Karpas-422 (cell line): ENCODE measurements at regions not wholly inside any gene's neighbourhood (a gene's known extent, or its start where the extent isn't known, plus 50 kb on each side); places are given as distances from the start of the nearest gene placed in this dataset.

Experiments
- DNase-seq: peaks from one replicate; pipeline ENCODE4 v3.0.0-alpha.2; 2015
- H2AFZ ChIP-seq: fragments of 200-600 bp; sonication (generic); 2 replicates; pipeline ENCODE4 v1.6.1; 2014; ENCODE audit warnings: antibody characterized with exemption, low read length, mixed read lengths
- H3K27ac ChIP-seq: fragments of 200-600 bp; sonication (generic); 2 replicates; pipeline ENCODE4 v1.5.1; 2014; ENCODE audit warnings: mild to moderate bottlenecking, low read length, moderate library complexity
- H3K27me3 ChIP-seq: fragments of 200-600 bp; sonication (generic); 2 replicates; pipeline ENCODE4 v1.6.1; 2014; ENCODE audit warnings: low read length, mixed read lengths
- H3K36me3 ChIP-seq: fragments of 200-600 bp; sonication (generic); 2 replicates; pipeline ENCODE4 v1.6.1; 2014; ENCODE audit warnings: low read length, mixed read lengths; ENCODE audit not compliant: insufficient read depth
- H3K4me1 ChIP-seq: fragments of 200-600 bp; sonication (generic); 2 replicates; pipeline ENCODE4 v1.6.1; 2014; ENCODE audit warnings: mild to moderate bottlenecking, low read length, mixed read lengths
- H3K4me2 ChIP-seq: fragments of 200-600 bp; sonication (generic); 2 replicates; pipeline ENCODE4 v1.6.1; 2014; ENCODE audit warnings: low read length, low read depth, mild to moderate bottlenecking; ENCODE audit not compliant: poor library complexity, severe bottlenecking
- H3K4me3 ChIP-seq: fragments of 200-600 bp; sonication (generic); 2 replicates; pipeline ENCODE4 v1.5.1; 2014; ENCODE audit warnings: mild to moderate bottlenecking, antibody characterized with exemption, low read length, mixed read lengths
- H3K79me2 ChIP-seq: fragments of 200-600 bp; sonication (generic); 2 replicates; pipeline ENCODE4 v1.6.1; 2014; ENCODE audit warnings: mild to moderate bottlenecking, low read length, mixed read lengths
- H3K9ac ChIP-seq: fragments of 200-600 bp; sonication (generic); 2 replicates; pipeline ENCODE4 v1.6.0; 2014; ENCODE audit warnings: low read length
- H3K9me2 ChIP-seq: fragments of 200-600 bp; sonication (generic), shearing (Covaris generic); replicated peaks from 2 replicates; pipeline ENCODE4 v1.6.0; 2014; ENCODE audit warnings: mild to moderate bottlenecking, low read length, moderate library complexity; ENCODE audit not compliant: insufficient read depth
- H3K9me3 ChIP-seq: fragments of 300-700, 200-600 bp; sonication (generic); 2 replicates; pipeline ENCODE4 v1.6.1; 2014; ENCODE audit warnings: low read length, mixed read lengths
- H4K20me1 ChIP-seq: fragments of 200-600 bp; sonication (generic); 2 replicates; pipeline ENCODE4 v1.6.1; 2014; ENCODE audit warnings: mild to moderate bottlenecking, antibody characterized with exemption, low read length, low read depth; ENCODE audit not compliant: insufficient read depth

- no peaks in the 10 kb centered on the region for H3K4me1 ChIP-seq
- peak; percentile 32 for DNase-seq
- H2AFZ ChIP-seq = no peak overlapping the region
- no peaks in the 10 kb centered on the region for H3K9me3 ChIP-seq
- no peaks in the 10 kb centered on the region for H3K9me2 ChIP-seq
- H3K9ac ChIP-seq = no peak overlapping the region
- no peak overlapping the region for H3K4me2 ChIP-seq
- no peaks in the 10 kb centered on the region for H3K79me2 ChIP-seq
- H3K36me3 ChIP-seq = no peaks in the 10 kb centered on the region
- H3K4me3 ChIP-seq = no peak overlapping the region
- no peaks in the 10 kb centered on the region for H3K27me3 ChIP-seq
- H4K20me1 ChIP-seq = no peaks in the 10 kb centered on the region
- H3K27ac ChIP-seq = no peak overlapping the region
Observed at GRCh38 chr2:177031438-177032180, 181.0 kb upstream of the HNRNPA3 start.

DNA sequence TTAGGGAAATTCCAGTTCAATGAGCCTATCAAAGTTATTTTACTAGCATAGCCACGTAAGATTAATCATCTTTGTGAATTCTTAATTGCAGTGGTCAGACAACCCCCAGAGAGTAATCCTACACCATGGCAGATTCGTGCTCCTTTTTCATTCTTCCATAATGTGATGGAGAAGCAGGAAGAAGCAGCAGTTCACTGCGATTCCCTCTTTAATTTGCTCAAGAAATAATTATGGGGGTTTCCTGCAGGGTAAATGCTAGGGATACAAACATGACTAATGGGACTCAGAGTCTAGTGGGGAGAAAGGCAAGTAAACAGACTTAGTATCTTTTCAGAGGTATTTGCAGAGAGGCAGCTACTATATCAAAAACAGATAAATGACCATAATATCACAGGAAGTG, 175.8 kb upstream of the HNRNPA3 start:
- H4K20me1 ChIP-seq = no peaks in the 10 kb centered on the region

DNA sequence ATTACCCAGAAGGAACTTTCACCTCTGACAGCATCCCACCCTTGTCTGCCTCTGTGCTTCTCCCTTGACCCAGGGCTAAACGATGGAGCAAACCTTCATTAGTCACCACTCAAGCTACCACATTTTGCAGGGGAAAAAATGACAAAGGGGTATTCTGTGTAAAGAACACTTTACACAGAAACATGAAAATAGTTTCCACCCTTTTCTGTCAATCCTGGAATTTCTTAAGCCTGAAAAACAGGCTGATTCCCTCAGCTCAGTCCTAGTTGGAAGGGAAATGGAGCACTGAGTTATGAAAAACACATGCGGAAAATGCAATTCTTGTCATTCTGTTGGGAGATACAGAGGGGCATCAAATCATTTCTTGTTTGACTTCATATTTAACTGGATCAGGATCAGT, 175.0 kb upstream of the HNRNPA3 start:
- Histone ChIP-seq H3K79me2 (no peaks in the 10 kb centered on the region), H3K27ac (no peak overlapping the region), H3K9me3 (no peaks in the 10 kb centered on the region), H3K36me3 (no peaks in the 10 kb centered on the region), H3K4me3 (no peak overlapping the region), H4K20me1 (no peaks in the 10 kb centered on the region), H3K9me2 (no peaks in the 10 kb centered on the region), H2AFZ (no peak overlapping the region), H3K9ac (no peak overlapping the region), H3K4me2 (no peak overlapping the region), H3K4me1 (no peaks in the 10 kb centered on the region), H3K27me3 (no peaks in the 10 kb centered on the region)
- DNase-seq = peak; percentile 29

More for the DNA sequence above, 175.8 kb upstream of the HNRNPA3 start:
- no peak overlapping the region for H3K9ac ChIP-seq
- H3K9me2 ChIP-seq = no peaks in the 10 kb centered on the region
- DNase-seq = peak; percentile 4
- no peaks in the 10 kb centered on the region for H3K79me2 ChIP-seq
- H2AFZ ChIP-seq = no peak overlapping the region
- no peak overlapping the region for H3K4me2 ChIP-seq
- no peaks in the 10 kb centered on the region for H3K27me3 ChIP-seq
- no peaks in the 10 kb centered on the region for H3K9me3 ChIP-seq
- H3K4me1 ChIP-seq = no peaks in the 10 kb centered on the region
- no peak overlapping the region for H3K4me3 ChIP-seq
- no peak overlapping the region for H3K27ac ChIP-seq
- H3K36me3 ChIP-seq = no peaks in the 10 kb centered on the region

- DNase-seq = peak; percentile 9
- H3K4me1 ChIP-seq = no peaks in the 10 kb centered on the region
Observed at GRCh38 chr2:177038787-177039484, 173.7 kb upstream of the HNRNPA3 start.

GRCh38 chr2:177042311-177042710, 170.3 kb upstream of the HNRNPA3 start:
- no peak for DNase-seq
- Histone ChIP-seq H3K4me2 (no peak overlapping the region), H2AFZ (no peak overlapping the region), H3K27ac (no peak overlapping the region), H3K79me2 (no peaks in the 10 kb centered on the region), H3K9ac (no peak overlapping the region), H3K4me1 (no peaks in the 10 kb centered on the region), H3K4me3 (no peak overlapping the region), H3K9me3 (no peaks in the 10 kb centered on the region), H3K27me3 (no peaks in the 10 kb centered on the region), H4K20me1 (no peaks in the 10 kb centered on the region), H3K36me3 (no peaks in the 10 kb centered on the region), H3K9me2 (no peaks in the 10 kb centered on the region)

More at GRCh38 chr2:177038787-177039484, 173.7 kb upstream of the HNRNPA3 start:
- Histone ChIP-seq H3K27me3 (no peaks in the 10 kb centered on the region), H4K20me1 (no peaks in the 10 kb centered on the region), H3K9me3 (no peaks in the 10 kb centered on the region), H3K4me3 (no peak overlapping the region), H2AFZ (no peak overlapping the region), H3K9me2 (no peaks in the 10 kb centered on the region), H3K36me3 (no peaks in the 10 kb centered on the region), H3K9ac (no peak overlapping the region), H3K27ac (no peak overlapping the region), H3K79me2 (no peaks in the 10 kb centered on the region), H3K4me2 (no peak overlapping the region)

- Histone ChIP-seq H3K36me3 (no peaks in the 10 kb centered on the region), H3K4me1 (no peaks in the 10 kb centered on the region), H3K79me2 (no peaks in the 10 kb centered on the region), H3K9me2 (no peaks in the 10 kb centered on the region), H2AFZ (no peak overlapping the region), H3K9ac (no peak overlapping the region), H3K9me3 (no peaks in the 10 kb centered on the region), H3K27me3 (no peaks in the 10 kb centered on the region), H3K4me3 (no peak overlapping the region), H3K27ac (no peak overlapping the region), H3K4me2 (no peak overlapping the region), H4K20me1 (no peaks in the 10 kb centered on the region)
- DNase-seq = no peak
Observed at GRCh38 chr2:177044671-177045070, 167.9 kb upstream of the HNRNPA3 start.

DNA sequence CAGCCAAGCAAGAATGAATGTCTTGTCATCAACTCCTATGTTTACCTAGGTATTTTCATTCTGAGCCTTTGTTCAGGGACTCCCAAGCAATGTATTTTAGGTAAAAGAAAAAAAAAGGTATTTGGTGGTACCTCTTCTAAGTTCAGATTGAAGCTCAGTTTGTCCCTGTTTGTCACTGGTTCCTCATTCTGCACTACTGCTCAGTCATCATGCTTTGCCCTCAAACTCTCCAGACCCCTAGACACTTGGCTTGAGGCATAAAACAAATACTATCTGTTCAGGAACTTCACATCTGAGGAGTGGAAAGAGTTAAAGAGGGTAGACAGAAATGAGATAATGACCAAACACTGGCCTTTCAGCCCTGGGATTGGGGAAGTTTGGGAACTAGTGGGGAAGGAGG, 163.6 kb upstream of the HNRNPA3 start:
- peak; percentile 37 for DNase-seq

DNA sequence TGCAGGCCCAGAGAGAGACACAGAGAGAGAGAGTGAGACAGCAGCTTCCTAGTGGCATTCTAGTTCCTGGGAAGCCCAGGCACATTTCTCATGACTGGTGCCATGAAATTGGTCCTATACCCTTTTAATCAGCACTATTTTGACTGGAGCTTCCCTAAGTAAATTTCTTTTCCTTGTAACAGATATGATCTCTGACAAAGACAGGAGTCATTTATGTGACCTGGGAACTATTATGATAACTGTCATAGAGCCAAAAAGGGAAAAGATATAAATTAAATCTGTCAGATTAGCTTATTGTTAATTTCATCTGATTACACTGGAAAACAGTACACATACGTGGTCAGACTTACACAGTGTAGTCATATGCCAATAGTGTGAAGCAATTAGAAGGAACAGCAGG, 161.3 kb upstream of the HNRNPA3 start:
- Histone ChIP-seq H4K20me1 (no peaks in the 10 kb centered on the region), H3K9me3 (no peaks in the 10 kb centered on the region), H3K4me1 (no peaks in the 10 kb centered on the region), H3K27me3 (no peaks in the 10 kb centered on the region), H3K4me3 (no peak overlapping the region), H3K4me2 (no peak overlapping the region), H3K9me2 (no peaks in the 10 kb centered on the region), H3K79me2 (no peaks in the 10 kb centered on the region), H3K9ac (no peak overlapping the region), H3K36me3 (no peaks in the 10 kb centered on the region), H2AFZ (no peak overlapping the region), H3K27ac (no peak overlapping the region)
- no peak for DNase-seq

More for the DNA sequence above, 163.6 kb upstream of the HNRNPA3 start:
- H3K27me3 ChIP-seq = no peaks in the 10 kb centered on the region
- H4K20me1 ChIP-seq = no peaks in the 10 kb centered on the region
- H3K4me3 ChIP-seq = no peak overlapping the region
- H3K4me2 ChIP-seq = no peak overlapping the region
- H3K79me2 ChIP-seq = no peaks in the 10 kb centered on the region
- H3K27ac ChIP-seq = no peak overlapping the region
- no peaks in the 10 kb centered on the region for H3K4me1 ChIP-seq
- H3K9me3 ChIP-seq = no peaks in the 10 kb centered on the region
- H2AFZ ChIP-seq = no peak overlapping the region
- no peaks in the 10 kb centered on the region for H3K36me3 ChIP-seq
- H3K9me2 ChIP-seq = no peaks in the 10 kb centered on the region
- no peak overlapping the region for H3K9ac ChIP-seq
